ENCODE measurements at regions not wholly inside any gene's neighbourhood (a gene's known extent, or its start where the extent isn't known, plus 50 kb on each side); places are given as distances from the start of the nearest gene placed in this dataset.

GRCh38 chr2:556485-556884, 120.7 kb downstream of the TMEM18 start:
- Histone ChIP-seq H3K36me3 (ENCODE audit: control insufficient read depth, insufficient read depth, low read length) (no peaks in the 10 kb centered on the region), H3K27me3 (ENCODE audit: control insufficient read depth, insufficient read depth, low read length) (peaks cover 4% of the 10 kb centered on the region)
- no peak for DNase-seq (ENCODE audit: low read depth)

GRCh38 chr2:555164-555922, 121.9 kb downstream of the TMEM18 start:
- no peak for DNase-seq (ENCODE audit: low read depth)
- Histone ChIP-seq H3K27me3 (ENCODE audit: control insufficient read depth, insufficient read depth, low read length) (peaks cover 4% of the 10 kb centered on the region), H3K4me3 (ENCODE audit: low read depth, low read length) (no peak overlapping the region), H3K36me3 (ENCODE audit: control insufficient read depth, insufficient read depth, low read length) (no peaks in the 10 kb centered on the region)
- no peak for TF ChIP-seq CTCF (IDR thresholded peaks at IDR 0.05; ENCODE audit: insufficient read depth, low read length, poor library complexity, severe bottlenecking)

More at GRCh38 chr2:556485-556884, 120.7 kb downstream of the TMEM18 start:
- TF ChIP-seq CTCF (IDR thresholded peaks at IDR 0.05; ENCODE audit: insufficient read depth, low read length, poor library complexity, severe bottlenecking) = no peak
- no peak overlapping the region for H3K4me3 ChIP-seq (ENCODE audit: low read depth, low read length)

DNA sequence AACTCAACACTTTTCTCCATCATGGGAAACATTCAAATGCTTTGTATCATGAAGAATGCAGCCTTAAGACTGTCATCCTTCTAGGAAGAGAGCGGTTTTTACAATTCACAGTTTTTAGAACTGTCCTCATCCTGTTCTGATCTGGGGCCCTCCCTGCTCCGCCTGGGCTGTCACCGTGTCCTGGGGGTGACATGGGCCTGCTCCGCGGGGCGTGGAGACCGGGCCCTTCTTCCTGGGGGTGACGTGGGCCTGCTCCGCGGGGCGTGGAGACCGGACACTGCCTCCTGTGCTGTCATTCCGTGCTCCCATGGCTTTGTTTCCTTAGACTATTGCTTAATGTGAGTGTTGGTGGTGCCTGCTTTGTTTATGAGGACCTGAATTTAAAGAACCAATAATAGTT, 122.8 kb downstream of the TMEM18 start:
- no peak for DNase-seq (ENCODE audit: low read depth)

GRCh38 chr2:552906-553305, 124.3 kb downstream of the TMEM18 start:
- H3K36me3 ChIP-seq (ENCODE audit: control insufficient read depth, insufficient read depth, low read length) = no peaks in the 10 kb centered on the region
- no peak for TF ChIP-seq CTCF (IDR thresholded peaks at IDR 0.05; ENCODE audit: insufficient read depth, low read length, poor library complexity, severe bottlenecking)
- peaks cover 2% of the 10 kb centered on the region for H3K27me3 ChIP-seq (ENCODE audit: control insufficient read depth, insufficient read depth, low read length)

More for the DNA sequence above, 122.8 kb downstream of the TMEM18 start:
- TF ChIP-seq CTCF (IDR thresholded peaks at IDR 0.05; ENCODE audit: insufficient read depth, low read length, poor library complexity, severe bottlenecking) = no peak
- no peak overlapping the region for H3K4me3 ChIP-seq (ENCODE audit: low read depth, low read length)
- no peaks in the 10 kb centered on the region for H3K36me3 ChIP-seq (ENCODE audit: control insufficient read depth, insufficient read depth, low read length)
- H3K27me3 ChIP-seq (ENCODE audit: control insufficient read depth, insufficient read depth, low read length) = peaks cover 2% of the 10 kb centered on the region

GRCh38 chr2:551621-552020, 125.6 kb downstream of the TMEM18 start:
- DNase-seq (ENCODE audit: low read depth) = no peak
- Histone ChIP-seq H3K27me3 (ENCODE audit: control insufficient read depth, insufficient read depth, low read length) (peaks cover 8% of the 10 kb centered on the region), H3K36me3 (ENCODE audit: control insufficient read depth, insufficient read depth, low read length) (no peaks in the 10 kb centered on the region), H3K4me3 (ENCODE audit: low read depth, low read length) (no peak overlapping the region)
- TF ChIP-seq CTCF (IDR thresholded peaks at IDR 0.05; ENCODE audit: insufficient read depth, low read length, poor library complexity, severe bottlenecking) = no peak

More at GRCh38 chr2:552906-553305, 124.3 kb downstream of the TMEM18 start:
- DNase-seq (ENCODE audit: low read depth) = no peak
- no peak overlapping the region for H3K4me3 ChIP-seq (ENCODE audit: low read depth, low read length)
